SIG-M5 treated with dmso at 0.1 percent for 504 hours (cell line): ENCODE measurements at regions not wholly inside any gene's neighbourhood (a gene's known extent, or its start where the extent isn't known, plus 50 kb on each side); places are given as distances from the start of the nearest gene placed in this dataset.
"Not testable (repeated sequence)": the region's sequence is repeated elsewhere in the genome, so short reads cannot be mapped to it uniquely, and the experiment has no call there.

Experiments used
- DNase-seq: peaks from one replicate; lab custom pipeline; 2025; ENCODE audit not compliant: unreplicated experiment; lab: John Stamatoyannopoulos, UW

DNA sequence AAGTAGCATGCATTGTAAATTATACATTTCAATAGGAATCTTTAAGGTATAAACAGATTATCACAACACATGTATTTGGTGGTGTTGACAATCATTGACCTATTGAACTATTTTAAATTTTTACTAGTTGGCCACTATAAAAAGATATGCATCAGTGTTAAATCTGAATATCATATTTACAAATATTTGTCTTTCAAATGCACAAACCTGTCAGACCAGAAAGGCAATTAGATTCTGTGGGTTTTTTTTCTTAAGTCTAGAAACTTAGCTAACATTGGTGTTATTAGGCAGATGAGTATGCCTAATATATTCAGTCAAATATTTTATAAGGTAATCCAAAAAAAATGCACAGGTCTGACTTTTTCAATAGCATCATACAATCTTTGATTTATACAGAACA lies 241.4 kb upstream of the DGKB start:
- DNase-seq, result no peak

DNA sequence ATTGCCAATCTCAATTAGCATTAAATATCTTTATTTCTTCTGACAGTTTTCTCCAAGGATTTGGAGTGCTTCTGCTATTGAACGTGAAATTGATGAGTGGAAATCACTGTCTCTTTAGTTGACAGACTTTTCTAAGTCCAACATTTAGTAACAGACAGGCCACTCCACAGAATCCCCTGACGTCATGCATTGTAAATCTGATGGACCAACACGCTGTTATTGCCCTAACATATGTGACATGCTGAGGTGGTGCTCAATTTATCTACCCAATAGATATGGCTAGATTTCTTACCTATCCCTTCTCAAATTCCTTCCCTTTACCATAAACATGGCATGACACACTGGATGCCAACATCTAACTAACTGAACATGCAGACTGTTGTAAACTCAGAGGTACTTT lies 240.6 kb upstream of the DGKB start:
- DNase-seq, result no peak

DNA sequence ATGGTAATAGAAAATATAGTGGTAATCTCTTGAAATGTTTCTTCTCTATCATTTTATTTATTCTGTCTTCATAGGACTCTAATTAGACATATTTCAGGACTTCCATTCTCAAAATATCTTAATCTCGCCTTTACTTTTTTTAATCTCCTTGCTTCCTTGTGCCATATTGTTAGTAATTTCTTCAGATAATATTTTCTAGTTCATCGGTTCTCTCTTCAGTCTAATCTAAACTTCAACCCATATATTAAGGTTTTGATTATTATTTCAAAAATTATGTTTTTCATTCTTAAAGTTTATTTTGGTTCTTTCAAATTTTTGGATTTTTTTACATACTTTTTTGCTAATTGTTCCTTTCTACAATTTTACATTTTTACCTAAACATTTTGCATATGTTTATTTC lies 237.9 kb upstream of the DGKB start:
- DNase-seq, result no peak

DNA sequence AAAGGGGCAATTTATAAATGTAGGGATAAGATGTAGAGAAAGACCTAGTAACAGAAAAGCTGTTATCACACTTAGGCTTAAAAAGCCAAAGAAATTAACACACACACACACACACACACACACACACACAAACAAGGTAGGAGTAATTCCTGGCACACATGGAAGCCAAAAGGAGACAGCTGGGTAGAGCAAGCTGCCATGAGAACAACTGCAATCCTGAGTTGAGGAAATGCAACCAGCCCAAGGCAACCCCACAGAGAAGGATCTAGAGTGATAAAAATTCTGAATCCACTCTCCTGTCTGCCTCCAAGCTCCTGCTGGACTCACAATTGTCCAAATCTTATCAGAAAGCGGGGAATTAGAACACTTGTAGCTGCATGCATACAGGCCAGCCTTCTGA lies 229.1 kb upstream of the DGKB start:
- DNase-seq, result no peak

DNA sequence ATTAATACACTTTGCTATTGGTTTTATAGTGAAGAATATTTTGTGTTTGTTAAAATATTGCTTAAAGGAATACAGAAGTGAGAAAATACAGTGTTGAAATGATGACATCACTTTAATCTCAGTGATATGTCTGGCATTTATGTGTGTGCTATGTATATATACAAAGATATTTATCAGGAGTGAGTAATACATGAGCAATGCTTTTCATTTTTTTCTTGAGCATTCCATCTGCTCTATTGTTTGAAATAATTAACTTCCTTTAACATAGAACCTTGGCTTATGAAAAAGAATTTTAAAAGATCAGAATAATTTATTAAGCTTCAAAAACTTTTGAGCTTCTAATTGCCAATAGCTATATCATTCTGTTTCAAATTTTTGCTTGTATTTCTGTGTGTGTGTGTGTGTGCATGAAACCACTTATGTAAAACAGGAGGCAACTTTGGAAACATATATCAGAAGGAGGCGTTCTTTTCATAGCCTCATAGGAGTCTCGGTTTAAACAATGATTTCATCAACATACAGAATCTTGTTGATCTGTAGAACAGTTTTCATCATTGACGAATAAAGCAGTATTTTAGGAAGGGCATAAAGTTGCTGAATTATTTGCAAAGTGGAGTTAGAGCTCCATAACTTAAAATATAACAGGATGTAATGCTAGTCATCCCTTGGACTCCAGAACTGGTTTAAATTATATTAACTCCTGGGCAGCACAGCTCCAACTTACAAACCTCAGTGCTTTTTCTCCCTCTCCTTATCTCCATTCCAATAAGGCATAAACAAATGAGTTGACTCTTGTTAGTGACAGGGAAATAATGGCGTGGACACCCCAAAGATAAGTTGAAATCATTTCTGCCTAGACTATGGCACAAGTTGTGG lies 228.4 kb upstream of the DGKB start:
- peak; percentile 8 for DNase-seq

DNA sequence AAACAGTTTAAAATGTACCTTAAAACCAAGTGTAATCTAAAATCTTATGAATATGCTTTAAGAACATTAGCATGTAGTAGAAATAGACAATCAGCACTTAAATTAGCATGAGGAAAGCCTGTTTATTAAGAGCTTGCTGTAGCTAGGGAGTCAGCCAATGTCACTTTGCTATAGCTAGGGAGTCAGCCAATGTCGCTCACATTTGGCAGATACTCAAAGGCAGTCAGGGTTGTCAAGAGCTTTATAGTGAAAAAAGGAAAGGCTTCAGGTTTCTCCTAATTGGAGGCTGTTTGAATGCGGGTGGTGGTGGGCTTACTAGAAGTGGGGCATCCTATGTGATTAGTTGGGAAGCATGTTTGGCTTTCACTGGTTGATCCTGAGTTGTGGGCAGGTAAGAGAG lies 226.2 kb upstream of the DGKB start:
- no peak for DNase-seq

DNA sequence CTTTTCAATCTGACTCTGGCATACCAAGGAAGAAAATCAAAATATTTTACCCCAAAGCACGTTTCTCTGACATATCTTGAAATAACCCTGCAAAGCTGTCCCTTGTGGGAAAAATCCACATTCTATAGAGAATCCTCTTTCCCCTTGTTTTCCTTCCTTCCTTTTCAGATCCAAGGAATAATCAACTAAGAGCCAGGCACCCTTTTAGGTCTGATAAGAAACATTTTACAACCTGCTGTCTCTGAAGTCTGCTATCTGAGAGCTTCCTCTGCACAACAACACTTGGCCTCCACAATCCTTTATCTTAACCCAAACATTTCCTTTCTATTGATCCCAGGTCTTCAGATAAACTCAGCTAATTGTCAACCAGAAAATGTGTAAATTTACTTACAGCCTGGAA lies 224.1 kb upstream of the DGKB start:
- not testable (repeated sequence) for DNase-seq

DNA sequence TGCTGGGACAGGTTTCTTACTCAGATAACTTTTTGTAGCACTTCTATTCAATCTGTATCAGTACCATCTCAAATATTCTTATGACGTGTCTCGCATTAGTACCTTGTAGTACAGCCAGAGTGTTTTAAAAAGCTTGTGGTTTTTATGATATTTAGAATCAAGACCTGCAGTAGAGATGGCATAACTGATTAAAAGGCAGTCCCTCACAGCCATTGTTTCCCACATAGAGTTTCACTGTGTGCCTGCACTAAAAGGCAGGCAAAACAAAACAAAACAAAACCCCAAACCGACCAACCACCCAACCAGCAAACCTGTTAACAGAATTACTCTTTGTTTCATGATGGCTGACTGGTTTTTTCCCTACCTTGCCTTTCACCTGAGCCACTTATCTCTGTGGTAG lies 221.3 kb upstream of the DGKB start:
- no peak for DNase-seq

DNA sequence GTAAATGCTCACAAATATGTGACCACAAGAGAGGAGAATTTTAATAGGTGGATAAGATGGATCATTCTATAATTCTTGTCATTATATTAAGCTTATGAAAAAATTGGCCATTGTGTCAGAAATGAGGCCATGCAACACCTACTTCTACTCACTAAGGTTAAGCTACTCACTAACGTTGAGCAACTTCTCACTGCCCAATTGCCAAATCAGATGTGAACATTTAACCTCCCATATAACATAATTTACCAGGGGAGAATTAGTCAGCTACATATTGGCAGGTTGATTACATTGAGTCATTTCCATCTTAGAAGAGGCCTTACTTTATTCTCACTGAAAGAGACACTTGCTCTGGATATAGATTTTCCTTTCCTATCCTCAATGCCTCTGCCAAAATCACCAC lies 211.2 kb upstream of the DGKB start:
- DNase-seq, result no peak

DNA sequence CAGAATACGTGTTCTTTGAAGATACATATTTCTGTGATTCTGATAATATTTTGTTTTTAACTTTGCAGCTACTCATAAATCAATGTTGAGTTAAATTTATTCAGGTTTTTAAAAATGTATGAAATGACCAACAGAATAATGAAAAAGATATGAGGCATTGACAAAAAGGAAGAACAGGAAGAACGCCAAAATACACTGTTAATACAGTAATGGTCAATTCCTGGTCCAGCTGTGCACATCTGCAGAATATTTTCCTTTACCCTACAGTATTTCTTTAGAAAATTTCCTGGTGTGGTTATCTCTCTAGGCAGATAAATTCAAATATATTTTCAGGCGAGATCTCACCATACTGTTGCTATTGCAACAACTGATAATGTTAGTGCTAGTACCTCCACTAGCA lies 203.2 kb upstream of the DGKB start:
- DNase-seq, result no peak

DNA sequence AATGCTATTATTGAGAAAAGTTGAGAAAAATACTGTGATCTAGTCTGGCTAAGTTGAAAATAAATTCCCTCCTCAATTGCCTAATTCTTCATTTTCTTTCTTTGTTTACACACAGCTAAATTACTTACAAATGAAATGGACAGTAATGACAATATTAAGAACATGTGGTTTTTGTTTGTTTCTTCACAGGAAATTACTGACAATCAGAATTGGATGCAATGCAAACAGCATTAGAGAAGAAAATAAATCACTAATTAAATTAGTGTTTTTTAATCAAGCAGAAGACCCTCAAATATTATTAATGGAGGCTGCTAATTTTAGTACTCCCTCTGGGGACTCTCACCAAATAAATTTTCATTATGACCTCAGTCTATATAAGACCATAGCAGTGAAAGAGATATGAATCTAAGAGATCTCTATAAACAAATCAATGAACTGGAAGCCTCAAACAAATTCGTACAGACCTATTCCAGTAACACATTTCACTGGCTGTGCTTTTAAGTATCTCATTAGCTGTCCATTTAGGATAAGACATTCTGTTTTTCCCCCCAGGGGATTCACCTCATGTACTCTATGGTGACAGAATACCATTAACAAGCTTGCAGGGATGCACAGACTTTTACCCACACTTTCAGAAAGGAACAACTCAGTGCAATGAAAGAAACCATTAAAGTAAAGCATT lies 202.0 kb upstream of the DGKB start:
- DNase-seq, result no peak

DNA sequence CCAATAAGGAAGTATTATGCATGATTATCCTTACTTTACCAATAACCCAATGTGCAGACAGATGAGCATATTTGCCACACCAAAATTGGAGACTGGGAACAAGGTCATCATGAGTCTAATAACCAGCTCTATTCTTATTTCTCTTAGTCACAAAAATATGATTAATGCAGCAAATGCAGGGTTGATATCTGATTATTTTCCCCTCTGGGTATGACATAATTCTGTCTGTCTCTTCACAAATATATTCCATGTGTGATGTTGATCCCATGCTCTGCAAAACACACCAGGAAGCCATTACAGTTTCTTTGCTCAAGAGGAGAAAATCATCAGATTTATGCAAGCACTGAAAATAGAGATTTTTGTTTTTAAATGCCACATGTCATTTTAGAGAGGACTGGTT lies 196.5 kb upstream of the DGKB start:
- DNase-seq, result no peak

DNA sequence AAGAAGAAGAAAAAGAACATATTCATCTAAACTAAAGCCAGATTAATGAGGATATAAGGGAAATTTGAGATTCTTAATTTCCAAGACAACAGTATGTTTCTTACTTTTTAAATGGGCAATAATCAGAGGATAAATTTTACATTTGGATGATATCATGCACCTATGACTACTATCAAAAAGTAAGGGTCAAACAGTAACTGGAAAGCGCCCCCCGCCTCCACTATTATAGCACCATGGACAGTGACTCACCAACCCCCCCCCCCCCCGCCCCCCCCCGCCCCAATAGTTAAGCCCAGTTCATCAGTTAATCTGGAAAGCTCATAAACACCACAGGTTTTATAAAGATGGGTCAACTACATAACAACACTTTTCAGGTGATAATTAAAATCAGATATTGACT lies 194.3 kb upstream of the DGKB start:
- DNase-seq, result no peak

DNA sequence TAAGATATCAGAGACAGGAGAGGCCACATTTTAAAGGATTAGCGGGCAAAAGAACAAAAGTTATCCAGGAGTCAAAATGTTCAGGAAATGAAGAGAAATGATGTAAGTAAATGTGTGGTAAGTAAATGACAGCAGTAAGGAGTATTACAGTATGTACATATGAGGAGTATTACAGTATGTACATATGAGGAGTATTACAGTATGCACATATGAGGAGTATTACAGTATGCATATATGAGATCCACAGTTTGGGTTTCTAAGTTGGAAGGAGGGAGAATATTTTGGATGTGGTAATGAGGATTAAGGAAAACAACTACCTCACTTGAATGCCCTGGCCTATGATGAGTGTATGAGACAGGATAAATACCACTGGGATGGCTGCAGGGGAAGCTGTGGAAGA lies 192.4 kb upstream of the DGKB start:
- no peak for DNase-seq

DNA sequence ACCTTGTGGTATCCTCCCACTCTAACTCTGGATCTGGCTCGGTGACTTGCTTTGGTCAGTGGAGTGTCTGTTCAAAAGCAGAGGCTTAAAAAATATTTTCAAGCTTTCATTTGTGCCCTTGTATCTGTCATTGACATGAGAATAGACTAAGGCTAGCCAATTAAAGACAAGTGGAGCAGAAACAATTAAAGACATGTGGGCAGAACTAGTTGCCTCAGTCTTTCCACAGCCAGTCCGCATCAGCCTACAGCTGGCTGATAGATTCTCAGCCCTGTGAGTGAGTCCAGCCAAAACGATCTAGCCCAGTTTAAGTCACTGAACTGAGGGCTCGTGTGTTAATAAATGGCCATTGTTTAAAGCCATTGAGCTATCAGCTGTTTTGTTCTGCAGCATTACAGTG lies 185.2 kb upstream of the DGKB start:
- no peak for DNase-seq

DNA sequence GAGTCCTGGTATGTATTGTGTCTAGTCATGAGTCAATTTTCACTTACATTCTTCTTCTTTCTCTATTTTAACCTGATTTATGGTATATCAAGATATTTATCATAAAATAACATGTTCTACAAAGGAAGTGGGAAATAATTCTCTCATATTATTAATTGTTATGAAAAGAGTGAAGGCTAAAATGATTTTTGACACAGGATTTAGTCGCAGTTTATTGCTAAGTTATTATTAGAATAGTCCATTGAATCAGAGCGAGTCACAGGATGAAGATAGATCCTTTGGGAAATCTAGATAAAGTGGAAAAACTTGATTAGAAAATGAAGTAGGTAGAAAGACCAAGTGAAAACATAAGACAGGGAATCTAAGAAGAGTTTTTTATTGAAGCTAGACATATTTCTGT lies 184.3 kb upstream of the DGKB start:
- no peak for DNase-seq

DNA sequence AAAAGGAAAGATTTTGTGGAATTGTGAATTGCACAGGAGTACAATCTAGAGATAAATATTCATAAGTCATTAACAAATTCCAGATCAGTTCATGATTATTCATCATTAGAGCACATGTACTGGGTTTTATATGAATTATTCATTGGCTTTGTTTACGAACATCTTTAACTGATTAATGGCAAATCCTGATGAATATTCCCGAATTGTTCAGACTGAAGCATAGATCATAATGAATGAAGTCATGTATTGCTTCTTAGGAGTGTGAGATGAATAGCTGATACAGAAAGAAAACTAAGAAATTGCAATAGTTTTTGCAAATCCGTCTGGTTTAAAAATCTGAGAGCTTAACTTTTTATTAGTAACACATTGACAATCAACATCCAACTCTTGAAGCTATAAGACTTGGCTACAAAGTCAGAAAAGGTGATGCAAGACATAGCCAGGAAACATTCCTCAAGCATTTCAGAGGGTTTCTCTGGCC lies 183.6 kb upstream of the DGKB start:
- no peak for DNase-seq

DNA sequence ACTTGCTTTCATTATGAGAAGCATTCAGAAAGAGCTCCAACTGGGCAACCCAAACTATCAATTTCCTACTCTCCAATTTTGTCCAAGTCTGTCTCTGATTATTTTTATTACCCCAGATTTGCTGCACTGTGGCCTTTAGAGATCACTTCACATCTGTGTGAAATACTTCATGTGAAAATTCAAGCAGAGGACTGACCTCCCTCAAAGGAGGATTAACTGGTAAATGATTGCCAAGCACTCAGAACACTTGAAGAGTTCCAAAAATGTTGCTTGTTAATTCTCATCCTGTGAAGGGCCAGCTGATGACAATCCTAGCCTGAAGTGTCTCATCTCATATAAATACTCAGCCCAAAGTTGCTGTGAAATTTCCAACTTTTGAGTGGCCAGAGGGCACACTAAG lies 182.8 kb upstream of the DGKB start:
- no peak for DNase-seq

DNA sequence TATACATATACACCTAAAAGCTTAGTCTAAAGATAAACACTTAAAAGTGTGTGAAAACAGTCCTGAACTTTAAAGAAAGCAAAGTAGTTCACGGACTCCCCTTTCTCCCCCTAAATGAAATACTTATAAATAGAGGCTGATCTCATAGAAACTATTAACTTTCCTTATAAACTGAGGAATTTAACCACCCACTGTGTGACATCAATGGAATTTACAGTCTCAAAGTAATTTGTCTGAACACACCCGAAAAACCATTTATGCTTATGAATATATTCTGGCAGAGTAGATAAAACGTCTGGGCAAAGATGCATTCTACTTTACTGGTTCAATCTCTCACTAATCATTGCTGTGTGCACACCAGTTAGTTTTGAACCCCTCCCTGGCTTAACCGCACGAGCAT lies 181.8 kb upstream of the DGKB start:
- DNase-seq, result no peak

DNA sequence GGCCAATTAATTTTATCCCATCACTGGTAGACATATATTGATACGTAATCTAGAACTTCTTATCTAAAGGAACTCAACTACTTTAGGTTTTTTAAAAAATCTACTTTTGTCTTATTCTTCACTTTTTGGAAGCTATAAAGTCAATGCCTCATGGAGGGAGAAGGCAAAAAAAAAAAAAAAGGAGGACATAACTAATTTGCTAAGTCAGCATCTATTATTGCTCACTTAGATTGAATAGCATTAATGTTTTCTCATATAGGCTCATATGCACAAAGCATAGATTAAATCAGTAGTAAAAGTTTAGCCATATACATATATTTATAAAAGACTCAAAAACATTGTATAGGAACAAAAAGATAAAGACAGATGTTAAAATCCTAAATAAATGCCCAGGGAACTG lies 179.3 kb upstream of the DGKB start:
- no peak for DNase-seq

DNA sequence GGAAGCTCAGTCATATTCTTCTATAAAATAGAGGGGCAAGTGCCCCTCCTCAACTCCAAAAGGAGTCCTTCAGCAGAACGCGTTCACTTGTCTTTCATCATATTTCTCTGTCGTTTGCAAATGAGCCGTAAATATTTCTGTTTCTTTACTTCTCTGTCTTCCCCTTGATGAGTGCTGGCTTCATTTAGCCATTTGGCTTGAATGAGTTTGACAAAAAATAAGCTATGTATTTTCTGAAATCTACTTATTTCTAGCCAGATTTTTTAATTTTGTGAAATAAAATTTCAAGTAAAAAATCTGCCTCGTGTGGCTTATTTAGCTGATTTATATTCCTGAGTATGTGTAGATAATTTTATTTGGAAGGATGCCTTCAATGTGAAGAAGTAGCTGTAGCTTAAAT lies 170.8 kb upstream of the DGKB start:
- no peak for DNase-seq

DNA sequence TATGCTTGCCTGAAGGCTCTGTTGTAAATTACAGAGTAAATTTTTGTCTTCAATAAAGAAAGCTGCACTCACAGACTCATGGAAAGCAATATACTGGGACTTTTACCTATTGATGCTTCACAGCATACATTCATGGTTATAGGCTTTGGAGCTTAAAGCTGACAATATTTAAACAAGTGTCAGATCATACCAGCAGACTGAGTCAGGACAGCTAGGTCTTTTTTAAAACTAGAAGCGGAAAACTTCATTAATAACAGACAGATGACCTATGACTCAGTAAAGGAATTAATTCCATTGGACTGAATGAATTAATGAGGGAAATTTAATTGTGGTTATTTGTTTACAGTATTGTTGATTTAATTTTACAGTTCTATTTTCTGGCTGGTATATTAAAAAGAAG lies 165.8 kb upstream of the DGKB start:
- no peak for DNase-seq

DNA sequence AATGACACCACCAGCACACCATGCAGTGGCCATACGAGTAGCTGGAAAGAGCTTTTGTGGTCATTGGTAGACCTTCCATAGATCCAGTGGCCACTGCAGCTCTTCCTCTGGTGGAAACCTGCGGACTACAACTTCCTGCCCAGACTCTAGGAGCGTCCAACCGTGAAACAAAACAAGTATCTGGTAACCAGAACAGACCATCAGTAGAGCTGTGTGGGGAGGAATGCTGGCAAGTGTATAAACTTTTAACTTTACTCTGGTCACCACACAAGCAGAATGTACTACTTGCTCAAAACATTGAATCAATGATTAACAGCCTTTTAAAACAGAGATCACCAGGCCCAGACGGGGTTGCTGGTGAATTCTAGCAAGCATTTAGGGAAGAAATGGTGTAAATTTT lies 154.7 kb upstream of the DGKB start:
- no peak for DNase-seq
